ENCODE measurements at regions not wholly inside any gene's neighbourhood (a gene's known extent, or its start where the extent isn't known, plus 50 kb on each side); places are given as distances from the start of the nearest gene placed in this dataset.

DNA sequence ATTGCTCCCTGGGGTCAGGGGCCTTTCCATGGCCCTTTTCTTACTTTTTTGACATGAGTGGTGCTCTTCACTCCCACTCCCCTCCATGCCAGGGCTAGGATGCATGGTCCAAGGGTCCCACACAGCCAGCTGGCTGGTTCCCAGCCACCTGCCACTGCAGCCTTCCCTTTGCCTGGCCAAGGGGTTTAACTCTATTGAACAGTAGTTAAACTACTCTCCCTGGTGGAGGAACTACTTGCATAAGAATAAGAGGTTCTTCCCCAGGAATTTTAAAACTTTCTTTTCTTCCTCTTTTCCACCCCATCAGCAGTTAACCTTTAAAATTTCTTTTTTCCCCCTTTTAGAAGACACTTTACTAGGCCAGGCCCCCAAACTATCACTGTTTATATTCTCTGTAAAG, 1532.8 kb upstream of the ACO1 start:
- no peak for DNase-seq (ENCODE audit: extremely low spot score)
- Histone ChIP-seq H3K36me3 (no peaks in the 10 kb centered on the region), H3K27me3 (no peaks in the 10 kb centered on the region), H3K27ac (replicated peaks in 1 of 4) (no peak overlapping the region), H3K4me1 (no peaks in the 10 kb centered on the region), H3K4me3 (no peak overlapping the region), H3K9me3 (peaks cover 0 to 6% (median 1%) of the 10 kb centered on the region in 4 donors)
- TF ChIP-seq, protein P1, sequence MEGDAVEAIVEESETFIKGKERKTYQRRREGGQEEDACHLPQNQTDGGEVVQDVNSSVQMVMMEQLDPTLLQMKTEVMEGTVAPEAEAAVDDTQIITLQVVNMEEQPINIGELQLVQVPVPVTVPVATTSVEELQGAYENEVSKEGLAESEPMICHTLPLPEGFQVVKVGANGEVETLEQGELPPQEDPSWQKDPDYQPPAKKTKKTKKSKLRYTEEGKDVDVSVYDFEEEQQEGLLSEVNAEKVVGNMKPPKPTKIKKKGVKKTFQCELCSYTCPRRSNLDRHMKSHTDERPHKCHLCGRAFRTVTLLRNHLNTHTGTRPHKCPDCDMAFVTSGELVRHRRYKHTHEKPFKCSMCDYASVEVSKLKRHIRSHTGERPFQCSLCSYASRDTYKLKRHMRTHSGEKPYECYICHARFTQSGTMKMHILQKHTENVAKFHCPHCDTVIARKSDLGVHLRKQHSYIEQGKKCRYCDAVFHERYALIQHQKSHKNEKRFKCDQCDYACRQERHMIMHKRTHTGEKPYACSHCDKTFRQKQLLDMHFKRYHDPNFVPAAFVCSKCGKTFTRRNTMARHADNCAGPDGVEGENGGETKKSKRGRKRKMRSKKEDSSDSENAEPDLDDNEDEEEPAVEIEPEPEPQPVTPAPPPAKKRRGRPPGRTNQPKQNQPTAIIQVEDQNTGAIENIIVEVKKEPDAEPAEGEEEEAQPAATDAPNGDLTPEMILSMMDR (IDR thresholded peaks at IDR 0.05) = no peak
- TF ChIP-seq EP300 (IDR thresholded peaks at IDR 0.05) = no peak
- TF ChIP-seq POLR2AphosphoS5 (IDR thresholded peaks at IDR 0.05) = no peak
- TF ChIP-seq POLR2A (IDR thresholded peaks at IDR 0.05; ENCODE audit: low read depth) = no peak
- intact Hi-C loops (cut with DNase I) = no loop called here

DNA sequence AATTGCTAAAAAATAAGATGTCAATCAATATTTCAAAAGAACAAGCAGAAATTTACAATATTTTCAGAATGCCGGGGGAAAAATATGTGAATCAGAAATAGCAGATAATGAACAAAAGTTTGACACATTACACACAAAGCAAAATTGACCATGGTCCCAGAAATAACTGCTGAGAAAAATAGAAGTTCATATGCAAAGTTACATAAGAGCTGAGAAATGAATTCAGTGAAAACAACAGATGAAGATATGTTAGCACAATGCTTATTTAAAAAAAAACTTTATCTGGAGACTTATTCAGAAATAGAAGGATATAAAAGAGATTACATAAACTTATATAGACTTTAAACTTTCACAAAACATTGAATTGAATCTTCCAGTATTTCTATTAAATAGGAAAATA, 1483.7 kb upstream of the ACO1 start:
- intact Hi-C loops (cut with DNase I) = no loop called here
- Histone ChIP-seq H3K27me3 (no peaks in the 10 kb centered on the region), H3K27ac (replicated peaks in 1 of 4) (no peak overlapping the region), H3K4me3 (no peak overlapping the region), H3K36me3 (no peaks in the 10 kb centered on the region), H3K4me1 (no peaks in the 10 kb centered on the region), H3K9me3 (no peaks in the 10 kb centered on the region)
- 86% methylated on average over 1 of the region's 1 CpG for WGBS
- TF ChIP-seq POLR2AphosphoS5 (IDR thresholded peaks at IDR 0.05) = no peak
- DNase-seq (ENCODE audit: extremely low spot score) = no peak

DNA sequence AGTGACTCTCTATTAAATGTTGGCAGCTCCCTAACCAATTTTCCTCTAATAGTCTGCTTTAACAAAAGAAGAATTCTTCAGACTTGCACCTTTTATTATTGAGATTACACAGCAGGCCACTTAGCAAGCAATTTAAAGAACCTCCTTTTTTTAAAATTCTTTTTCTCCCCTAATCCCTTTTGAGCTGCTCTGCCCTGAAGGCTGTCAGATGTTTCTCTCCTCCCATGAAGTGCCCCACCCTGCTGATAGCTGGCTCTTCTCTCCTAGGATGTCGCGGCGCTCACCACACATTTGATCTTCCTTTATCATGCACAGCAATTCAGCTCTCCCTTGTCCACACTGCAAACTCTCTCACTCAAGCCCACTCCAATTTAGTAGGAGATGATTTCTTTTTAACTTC, 1471.1 kb upstream of the ACO1 start:
- no peaks in the 10 kb centered on the region for H3K9me3 ChIP-seq
- intact Hi-C loops (cut with DNase I) = no loop called here
- no peak overlapping the region for H3K27ac ChIP-seq (replicated peaks in 1 of 4)
- TF ChIP-seq POLR2A (IDR thresholded peaks at IDR 0.05; ENCODE audit: low read depth) (no peak), EP300 (IDR thresholded peaks at IDR 0.05) (no peak)
- TF ChIP-seq, protein P1 (IDR thresholded peaks at IDR 0.05) = no peak
- H3K36me3 ChIP-seq = no peaks in the 10 kb centered on the region
- no peak overlapping the region for H3K4me3 ChIP-seq
- no peaks in the 10 kb centered on the region for H3K27me3 ChIP-seq
- no peaks in the 10 kb centered on the region for H3K4me1 ChIP-seq
- DNase-seq (ENCODE audit: extremely low spot score) = no peak
- WGBS = 62% methylated on average over 3 of the region's 3 CpGs

DNA sequence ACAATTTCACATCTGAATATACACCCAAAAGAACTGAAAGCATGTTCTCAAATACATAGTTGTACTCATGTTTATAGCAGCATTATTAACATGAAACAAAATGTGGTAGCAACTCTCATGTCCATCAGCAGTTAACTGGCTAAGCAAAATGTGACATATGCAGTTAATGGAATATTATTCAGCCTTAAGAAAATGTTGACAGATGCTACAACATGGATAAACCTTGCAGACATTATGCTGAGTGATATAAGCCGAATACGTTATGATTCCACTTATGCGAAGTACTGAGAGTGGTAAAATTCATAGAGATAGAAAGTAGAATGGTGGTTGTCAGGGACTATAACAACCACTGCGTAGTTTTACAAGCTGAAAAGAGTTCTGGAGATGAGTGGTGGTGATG, 1469.0 kb upstream of the ACO1 start:
- DNase-seq (ENCODE audit: extremely low spot score) = no peak
- TF ChIP-seq POLR2A (IDR thresholded peaks at IDR 0.05; ENCODE audit: low read depth) (no peak), POLR2AphosphoS5 (IDR thresholded peaks at IDR 0.05) (no peak), EP300 (IDR thresholded peaks at IDR 0.05) (no peak)
- TF ChIP-seq, protein P1 (IDR thresholded peaks at IDR 0.05) = no peak
- 81% methylated on average over 4 of the region's 4 CpGs for WGBS
- Histone ChIP-seq H3K36me3 (no peaks in the 10 kb centered on the region), H3K27me3 (no peaks in the 10 kb centered on the region), H3K27ac (replicated peaks in 1 of 4) (no peak overlapping the region), H3K4me1 (no peaks in the 10 kb centered on the region), H3K9me3 (no peaks in the 10 kb centered on the region), H3K4me3 (no peak overlapping the region)
- intact Hi-C loops (cut with DNase I) = no loop called here

DNA sequence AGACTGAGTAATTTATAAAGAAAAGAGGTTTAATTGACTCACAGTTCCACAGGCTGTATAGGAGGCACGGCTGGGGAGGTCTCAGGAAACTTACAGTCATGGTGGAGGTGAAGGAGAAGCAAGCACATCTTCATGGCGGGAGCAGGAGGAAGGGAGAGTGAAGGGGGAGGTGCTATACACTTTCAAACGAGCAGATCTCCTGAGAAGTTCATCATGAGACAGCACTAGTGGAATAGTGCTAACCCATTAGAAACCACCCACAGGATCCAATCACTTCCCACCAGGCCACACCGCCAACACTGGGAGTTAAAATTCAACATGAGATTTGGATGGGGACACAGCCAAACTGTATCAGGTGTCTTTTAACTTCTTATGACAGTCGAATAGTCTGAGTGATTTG, 1459.3 kb upstream of the ACO1 start:
- Histone ChIP-seq H3K36me3 (no peaks in the 10 kb centered on the region), H3K27ac (replicated peaks in 1 of 4) (no peak overlapping the region), H3K4me1 (no peaks in the 10 kb centered on the region), H3K27me3 (no peaks in the 10 kb centered on the region), H3K4me3 (no peak overlapping the region), H3K9me3 (no peaks in the 10 kb centered on the region)
- WGBS = 73% methylated on average over 5 of the region's 5 CpGs
- TF ChIP-seq, protein P1 (IDR thresholded peaks at IDR 0.05) = no peak
- TF ChIP-seq POLR2A (IDR thresholded peaks at IDR 0.05; ENCODE audit: low read depth) = no peak
- intact Hi-C loops (cut with DNase I) = no loop called here
- no peak for DNase-seq (ENCODE audit: extremely low spot score)

Measured in esophagus muscularis mucosa (tissue), 4 donors.